HG02981 (cell line): ENCODE measurements at regions not wholly inside any gene's neighbourhood (a gene's known extent, or its start where the extent isn't known, plus 50 kb on each side); places are given as distances from the start of the nearest gene placed in this dataset.
"Not testable (repeated sequence)": the region's sequence is repeated elsewhere in the genome, so short reads cannot be mapped to it uniquely, and the experiment has no call there.

ENCODE experiments used
- ATAC-seq: cut with Tn5 transposase; IDR thresholded peaks from one replicate; pipeline ENCODE4 v1.9.1; 2021; ENCODE audit warnings: mild to moderate bottlenecking, moderate library complexity; ENCODE audit not compliant: unreplicated experiment

DNA sequence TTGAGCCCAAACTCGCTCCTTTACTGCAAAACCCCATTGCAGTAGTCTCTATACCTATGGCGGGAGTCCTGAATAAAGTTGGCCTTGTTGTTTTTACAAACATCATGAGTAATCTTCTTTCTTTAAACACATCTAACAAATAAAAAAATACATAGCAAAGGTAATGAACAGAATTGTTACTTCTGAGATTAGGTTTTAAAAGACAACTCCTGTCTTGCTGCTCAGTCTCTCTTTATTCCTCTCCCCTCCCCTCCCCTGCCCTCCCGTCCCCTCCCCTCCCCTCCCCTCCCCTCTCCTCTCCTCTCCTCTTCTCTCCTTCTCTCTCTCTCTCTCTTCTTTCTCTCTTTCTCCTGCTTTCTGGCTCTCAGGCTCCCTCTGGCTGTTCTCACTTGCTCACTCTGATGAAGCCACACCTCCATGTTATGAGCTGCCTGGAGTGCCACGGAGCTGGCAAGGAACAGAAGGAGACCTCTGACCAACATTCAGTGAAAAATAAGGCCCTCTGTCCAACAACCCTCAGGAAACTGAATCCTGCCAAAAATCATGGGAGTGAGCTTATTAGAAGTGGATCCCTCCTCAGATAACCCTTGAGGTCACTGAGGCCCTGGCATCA, 300.7 kb upstream of the MIR17HG start:
- ATAC-seq = no peak

DNA sequence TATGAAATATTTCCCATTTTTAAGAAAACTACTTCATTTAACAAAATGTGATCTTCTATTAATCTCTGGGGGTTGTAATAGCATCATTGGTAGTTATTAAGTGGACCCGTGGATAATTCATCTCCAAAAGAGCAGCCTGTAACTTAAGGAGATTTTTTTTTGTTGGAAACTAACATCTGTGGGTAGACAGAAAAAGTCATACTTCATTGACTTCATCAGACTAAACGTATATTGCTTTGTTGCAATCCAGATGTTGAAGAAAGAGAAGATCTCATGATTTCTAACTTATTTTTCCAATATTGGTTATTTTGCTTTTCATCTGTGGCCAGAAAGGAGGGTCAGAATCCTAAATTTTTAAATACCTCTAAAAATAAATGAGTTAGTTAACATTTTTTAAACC, 296.5 kb upstream of the MIR17HG start:
- no peak for ATAC-seq

DNA sequence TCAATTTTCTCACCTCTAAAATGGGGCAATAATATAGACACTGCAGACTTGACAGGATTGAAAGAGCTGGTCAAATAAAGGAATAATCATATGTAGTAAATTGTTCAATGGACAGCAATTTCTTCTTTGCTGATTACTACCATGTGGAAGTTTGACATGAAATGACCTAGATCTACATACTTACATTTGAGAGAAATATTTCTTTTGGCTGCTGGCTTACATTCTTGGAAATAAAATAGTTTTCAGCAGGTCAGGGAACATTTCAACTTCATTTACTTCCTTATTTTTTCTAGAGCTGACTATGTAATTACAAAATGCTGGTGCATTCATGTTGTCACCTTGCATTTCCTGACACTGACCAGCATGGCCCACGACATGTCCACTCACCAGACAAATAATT, 294.6 kb upstream of the MIR17HG start:
- no peak for ATAC-seq

DNA sequence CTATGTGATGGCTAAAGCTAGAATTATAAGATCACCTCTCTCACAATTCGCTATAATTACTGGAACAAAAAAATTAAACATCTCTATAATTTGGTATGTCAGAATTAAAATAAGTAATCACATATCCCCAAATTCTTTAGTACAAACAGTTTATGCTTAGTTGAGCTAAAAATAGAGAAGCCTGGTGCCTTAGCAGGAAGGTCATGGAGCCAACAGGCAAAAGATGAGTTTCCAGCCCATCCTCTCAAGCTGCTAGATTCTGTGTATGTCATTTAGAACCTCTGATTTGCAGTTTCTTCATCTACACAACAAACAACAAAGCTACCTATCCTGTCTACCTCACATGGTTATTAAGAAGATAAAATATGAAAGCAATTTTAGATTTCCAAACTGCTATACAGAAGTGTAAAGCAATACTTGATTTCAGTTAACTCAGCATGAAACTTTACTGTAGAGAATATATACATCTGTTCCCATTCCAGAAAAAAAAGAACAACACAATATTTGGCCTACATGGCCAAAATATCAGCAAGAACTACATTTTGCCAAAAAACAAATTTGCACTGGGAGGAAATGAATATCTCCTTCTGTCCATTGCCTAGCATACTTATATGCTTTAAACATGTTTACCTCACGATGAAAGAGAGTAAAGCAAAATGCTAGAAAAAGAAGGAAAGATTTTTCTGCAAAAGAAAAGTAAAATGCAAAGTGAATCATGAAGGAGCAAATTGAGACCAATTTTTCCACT, 294.0 kb upstream of the MIR17HG start:
- no peak for ATAC-seq

DNA sequence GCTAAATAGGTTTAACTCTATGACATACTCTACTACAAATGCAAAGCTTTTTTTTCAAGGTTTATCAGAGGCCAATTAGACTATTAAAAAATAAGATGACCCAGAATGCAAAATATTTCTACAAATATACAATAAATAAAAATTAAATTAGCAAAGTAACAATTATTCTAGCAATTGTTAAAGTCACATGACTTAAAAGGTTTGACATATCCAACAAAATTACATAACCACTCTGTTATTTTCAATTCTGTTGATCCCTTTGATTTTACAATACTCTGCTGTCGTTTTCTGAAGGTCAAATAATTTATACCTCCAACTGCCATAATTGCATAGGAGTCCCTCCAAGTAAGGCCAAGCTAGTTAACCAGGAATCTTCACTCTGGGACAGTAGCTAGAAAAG, 292.6 kb upstream of the MIR17HG start:
- ATAC-seq = no peak

DNA sequence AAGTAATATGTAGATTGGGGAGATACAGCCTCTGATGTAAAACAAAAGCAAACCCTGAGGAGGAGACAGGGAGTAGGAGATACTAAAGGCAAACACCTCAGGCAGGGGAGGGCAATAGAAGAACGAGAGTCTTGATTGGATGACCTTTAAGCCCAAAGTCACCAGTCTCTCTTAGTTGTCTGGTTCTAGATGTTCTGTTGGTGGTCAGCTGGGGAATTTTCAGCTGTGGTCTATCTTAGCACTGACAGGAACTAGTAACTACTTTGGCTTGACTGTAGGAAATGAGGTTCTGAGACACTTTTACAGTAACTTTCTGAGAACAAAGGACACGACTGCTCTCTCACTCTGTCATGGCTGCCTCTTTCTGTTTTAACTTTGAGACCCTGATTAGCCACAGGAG, 290.7 kb upstream of the MIR17HG start:
- ATAC-seq = peak; percentile 90

DNA sequence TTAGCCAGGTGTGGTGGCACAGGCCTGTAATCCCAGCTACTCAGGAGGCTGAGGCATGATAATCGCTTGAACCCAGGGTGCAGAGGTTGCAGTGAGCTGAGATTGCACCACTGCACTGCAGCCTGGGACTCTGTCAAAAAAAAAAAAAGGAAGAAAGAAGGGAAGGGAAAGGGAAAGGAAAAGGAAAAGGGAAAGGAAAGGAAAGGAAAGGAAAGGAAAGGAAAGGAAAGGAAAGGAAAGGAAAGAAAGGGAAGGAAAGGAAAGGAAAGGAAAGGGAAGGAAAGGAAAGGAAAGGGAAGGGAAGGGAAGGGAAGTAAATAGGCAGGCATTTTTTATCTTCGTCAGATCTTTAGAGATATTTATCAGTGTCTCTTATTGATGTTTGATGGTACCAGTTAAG, 290.0 kb upstream of the MIR17HG start:
- ATAC-seq = not testable (repeated sequence)

DNA sequence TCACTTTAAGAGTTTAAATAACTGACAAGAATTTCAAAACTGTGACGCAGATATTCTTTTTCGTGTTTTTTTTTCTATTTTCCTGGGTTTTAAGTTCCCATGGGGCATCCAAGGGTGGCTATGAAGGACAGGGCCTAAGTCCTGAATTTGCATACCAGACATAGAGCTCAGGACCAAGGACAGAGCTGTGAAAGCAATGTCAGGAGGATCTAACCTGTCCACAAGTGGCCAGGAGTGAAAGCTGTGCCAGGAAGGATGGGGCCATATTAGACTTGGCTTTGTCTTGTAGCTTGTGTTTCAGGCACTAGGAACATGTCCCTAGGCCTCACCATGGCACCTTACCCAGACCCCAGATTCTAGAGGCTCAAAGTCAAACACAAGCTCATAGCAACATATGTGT, 289.4 kb upstream of the MIR17HG start:
- ATAC-seq = no peak

DNA sequence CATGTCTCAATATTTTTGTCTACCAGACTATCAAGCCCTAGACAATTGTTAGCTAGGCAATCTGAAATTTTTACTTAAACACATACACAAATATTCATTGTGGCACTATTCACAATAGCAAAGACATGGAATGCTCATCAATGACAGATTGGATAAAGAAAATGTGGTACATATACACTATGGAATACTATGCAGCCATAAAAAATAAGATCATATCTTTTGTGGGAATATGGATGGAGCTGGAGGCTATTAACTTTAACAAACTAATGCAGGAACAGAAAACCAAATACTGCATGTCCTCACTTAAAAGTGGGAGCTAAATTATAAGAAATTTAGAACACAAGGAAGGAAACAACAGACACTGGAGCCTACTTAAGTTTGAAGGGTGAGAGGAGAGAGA, 288.6 kb upstream of the MIR17HG start:
- no peak for ATAC-seq

DNA sequence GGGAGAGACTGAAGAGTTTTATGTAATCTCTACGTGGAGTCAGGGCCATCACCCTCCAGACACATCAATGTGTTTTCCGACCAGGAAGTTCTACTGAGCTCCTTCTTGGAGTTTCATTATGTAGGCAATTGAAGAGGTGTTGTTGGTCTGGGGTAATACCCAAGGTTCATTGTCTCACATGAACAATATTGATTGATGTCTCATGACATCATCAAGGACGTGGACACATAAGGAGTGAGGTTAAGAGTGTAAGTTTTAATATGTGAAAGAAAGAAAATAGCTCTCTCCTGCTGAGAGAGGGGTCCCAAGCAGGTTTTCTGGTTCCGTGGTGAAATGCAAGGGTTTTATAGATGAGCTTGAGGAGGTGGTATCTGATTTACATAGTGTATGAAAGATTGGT, 280.7 kb upstream of the MIR17HG start:
- no peak for ATAC-seq

DNA sequence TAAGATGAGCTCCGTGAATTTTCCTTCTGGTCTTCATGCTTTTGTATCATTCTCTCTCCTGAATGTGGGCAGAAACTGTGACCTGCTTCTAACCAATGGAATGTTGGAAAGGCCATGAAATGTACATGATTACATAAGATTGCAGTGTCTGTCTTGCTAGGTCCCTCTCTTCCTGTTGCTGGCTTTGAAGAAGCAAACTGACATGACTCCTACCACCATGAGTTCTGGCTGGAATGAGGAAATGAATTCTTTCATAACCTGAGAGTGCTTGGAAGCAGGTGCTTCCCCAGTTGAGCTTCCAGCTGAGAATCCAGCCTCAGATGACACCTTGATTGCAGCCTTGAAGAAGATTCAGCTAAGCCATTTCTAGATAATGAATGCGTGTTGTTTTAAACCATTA, 275.0 kb upstream of the MIR17HG start:
- ATAC-seq = no peak

DNA sequence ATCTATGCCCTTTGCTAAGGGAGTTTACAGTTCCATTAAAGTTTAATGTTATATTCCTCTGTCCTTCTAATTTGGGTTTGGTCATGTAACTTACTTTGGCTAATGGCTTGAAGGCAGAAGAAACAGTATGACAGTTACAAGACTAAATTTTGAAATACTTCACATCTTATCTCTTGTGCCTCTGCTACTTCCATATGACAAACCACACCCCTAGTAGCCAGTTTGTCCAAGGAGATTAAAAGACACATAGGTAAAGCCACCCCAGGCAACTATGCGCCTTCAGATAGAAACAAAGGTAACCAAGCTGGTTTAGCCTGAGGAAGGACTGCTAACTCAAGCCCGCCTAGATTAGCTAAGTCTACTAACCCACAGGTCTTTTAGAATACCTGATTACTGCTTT, 273.4 kb upstream of the MIR17HG start:
- ATAC-seq = no peak

DNA sequence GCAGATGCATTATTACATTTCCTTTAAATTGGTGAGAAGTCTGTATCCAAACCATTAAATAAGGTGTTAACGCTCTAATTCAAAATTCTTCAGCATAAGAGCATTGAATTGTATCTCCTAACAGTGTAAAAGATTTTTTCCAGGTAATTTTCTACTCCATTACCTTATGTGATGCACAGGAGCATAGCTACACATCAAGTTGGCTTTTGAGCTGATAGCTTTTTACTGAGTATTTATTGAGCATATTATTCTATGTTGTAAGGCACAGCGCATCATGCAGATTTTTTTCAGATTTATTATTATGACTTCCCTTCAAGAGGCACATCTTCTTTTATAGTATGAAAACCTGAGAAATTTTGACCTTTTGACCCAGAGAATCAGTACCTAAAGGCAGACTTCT, 270.7 kb upstream of the MIR17HG start:
- ATAC-seq = no peak

DNA sequence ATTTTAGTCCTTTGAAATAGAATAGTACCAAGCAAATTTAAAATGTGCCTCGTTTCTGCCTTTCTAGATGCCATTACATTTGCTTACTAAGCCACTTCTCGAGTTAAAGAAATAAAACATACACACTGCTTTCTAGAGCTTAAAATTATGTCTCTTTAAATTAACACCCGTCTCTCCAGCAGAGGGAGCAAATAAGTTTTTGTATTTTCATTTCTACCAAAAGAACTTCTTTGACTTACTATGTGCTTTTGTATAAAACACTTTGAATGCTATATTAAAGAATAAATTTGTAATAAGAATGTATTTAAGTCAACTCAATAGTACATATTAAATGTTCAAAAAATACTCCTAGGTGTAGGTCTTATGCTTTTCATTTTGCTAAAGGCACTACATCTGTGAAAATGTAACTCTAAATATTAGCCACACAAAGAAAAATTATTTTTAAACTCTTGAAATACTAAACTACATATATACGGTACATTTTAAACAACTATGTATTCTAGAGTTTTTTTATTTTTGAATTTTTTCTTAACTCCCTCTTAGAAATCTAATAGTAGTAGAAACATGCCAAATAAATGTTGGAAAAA, 269.3 kb upstream of the MIR17HG start:
- ATAC-seq = no peak

DNA sequence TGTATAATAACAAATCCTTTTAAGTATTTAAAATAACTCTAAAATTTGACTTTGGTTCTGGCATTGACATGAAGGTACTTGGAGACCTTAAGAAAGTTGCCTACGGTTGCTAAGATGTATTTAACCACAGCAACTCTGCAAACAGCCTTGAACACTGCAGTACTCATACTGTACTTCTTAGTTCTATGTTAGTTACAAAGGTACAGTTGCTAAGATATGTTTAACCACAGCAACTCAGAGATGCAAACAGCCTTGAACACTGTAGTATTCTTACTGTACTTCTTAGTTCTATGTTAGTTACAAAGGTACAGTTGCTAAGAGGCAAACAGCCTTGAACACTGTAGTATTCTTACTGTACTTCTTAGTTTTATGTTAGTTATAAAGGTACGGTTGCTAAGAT, 268.3 kb upstream of the MIR17HG start:
- no peak for ATAC-seq

DNA sequence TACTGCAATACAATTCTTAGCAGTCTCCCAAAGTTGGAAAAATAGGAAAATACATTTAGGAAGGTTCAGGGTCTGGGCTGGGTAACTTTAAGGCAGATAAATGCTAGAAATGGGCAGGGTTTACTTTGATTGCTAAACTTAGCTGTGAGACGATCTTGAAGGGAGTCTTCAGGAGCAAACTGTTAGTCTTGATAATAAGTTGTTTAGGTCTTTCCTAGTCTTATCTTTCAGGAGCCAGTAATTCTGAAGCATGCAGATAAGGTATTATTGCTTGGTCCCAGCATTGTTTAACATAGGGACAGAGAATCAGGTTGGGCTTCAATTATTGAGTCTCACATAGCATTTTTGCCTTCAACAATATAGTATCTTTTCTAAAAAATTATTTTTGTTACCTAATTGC, 262.4 kb upstream of the MIR17HG start:
- ATAC-seq = no peak

DNA sequence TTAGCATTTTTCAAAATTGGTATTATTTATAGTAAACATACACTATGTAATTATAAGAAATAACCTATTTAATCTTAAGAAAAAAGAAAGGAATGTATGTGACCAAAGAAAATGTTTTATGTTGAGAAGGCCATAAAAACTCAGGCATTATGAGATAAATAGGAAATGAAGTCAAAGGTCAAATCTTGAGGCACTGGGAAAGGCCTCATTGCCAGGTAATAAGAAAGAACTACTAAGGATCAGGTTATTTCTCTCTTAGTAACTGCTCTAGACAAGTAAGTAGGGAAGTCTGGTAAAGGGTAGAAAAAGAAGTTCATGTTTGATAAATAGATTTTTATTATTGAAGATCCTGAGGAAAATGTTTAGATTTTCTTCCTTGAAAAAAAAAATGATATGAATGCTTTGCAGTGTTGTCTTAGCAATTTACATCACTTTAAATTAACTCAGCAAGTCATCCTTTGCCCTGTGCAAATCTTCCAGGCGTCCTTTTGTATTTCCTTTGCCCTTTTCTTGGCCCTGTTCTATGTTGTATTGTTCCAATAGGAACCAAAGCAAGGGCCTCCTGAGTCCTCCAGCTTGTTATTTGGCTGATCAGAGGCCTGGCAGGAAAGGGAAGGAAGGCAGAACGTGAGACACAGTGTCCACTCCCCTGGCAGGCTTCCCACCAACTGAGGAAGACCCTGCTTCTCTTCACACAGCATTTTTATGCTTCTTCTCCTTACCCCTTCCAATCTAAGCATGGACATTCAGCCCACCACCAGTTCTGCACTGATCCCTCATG, 260.4 kb upstream of the MIR17HG start:
- ATAC-seq = no peak

DNA sequence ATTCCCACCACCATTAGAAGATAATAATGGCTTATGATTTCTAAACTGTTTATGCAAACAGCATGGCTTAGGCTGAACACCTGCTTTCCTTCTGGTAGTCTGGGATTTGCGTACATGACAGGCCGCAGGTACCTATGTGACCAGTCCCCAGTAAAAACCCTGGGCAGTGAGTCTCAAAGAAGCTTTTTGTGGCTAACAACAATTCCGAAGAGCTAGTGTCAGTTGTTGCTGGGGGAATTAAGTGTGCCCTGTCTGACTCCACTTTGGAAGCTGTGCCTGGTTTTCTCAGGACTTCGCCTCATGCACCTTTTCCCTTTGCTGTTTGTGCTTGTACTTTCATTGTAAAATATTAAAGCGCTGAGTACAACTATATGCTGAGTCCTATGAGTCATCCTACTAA, 250.2 kb upstream of the MIR17HG start:
- ATAC-seq = no peak

DNA sequence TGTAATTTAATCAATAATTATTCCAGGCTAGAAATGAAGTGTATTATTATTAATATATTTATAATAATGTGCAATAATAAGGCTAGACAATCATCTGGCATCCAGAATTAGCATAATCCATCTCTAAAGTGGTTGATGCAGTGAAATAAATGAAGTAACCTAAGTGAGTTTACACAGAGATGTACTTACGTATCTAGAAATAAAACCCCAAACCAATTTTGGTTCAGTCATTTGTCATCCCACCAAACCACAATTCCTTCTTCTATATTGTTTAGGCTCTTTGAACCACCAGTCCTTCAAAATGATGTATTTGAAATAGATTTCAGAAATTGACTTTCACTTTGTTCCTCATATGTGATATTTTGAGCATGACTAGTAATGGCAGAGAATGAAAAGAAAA, 247.6 kb upstream of the MIR17HG start:
- ATAC-seq = no peak

DNA sequence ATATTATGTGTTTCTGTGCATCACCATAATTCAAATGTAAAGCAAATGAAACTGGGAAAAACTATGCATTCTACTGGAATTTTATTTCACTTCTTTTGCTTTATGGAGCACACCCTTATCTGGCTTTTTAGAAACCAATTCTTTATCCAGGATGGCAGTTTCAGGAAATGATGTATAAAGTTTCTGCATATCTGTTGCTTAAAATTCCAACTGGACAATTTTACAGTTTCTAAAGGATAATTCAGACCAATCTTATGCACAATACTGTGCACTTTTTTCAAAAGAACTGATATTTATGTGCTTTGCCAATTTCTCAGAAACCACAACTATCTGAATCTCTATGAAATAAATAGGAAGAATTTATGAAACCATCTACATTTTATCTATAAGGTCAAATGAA, 246.5 kb upstream of the MIR17HG start:
- ATAC-seq = no peak

DNA sequence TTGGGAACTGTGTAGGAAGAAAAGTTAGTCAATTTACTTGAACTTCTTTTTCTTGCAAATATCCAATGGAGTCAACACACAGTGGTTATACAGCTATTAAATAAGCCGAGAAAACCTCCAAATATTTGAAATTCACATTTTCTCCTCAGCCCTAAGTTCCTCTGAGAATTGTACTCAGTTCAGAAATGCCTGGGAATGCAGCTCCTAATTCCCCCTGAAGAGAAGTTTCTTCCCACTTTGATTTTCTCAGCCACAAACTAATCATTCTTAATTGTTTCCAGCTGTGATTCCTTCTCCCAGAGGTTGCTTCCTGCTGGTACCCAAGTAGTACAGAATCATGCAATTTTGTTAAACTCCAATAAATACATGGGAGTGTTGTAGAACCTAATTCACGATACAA, 246.1 kb upstream of the MIR17HG start:
- ATAC-seq = no peak

DNA sequence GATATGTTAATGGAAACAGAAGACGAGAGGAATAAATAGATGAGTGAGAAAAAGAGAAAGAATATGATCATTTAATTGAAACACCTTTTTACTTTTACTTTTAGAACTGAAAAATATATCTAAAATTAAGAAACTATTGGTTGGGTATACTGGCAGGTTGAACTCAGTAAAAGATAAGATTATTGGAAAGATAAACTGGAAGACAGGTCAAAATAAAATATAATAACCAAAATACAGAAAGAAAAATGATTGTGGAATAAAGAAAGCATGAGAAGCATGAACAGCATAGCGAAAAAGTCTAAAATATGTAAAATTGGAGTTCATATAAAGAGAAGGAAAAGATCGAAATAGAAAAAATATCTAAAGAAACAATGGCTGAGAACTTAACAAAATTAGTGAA, 242.2 kb upstream of the MIR17HG start:
- ATAC-seq = no peak
